Neural progenitor cell (in vitro differentiated cells): ENCODE measurements at regions not wholly inside any gene's neighbourhood (a gene's known extent, or its start where the extent isn't known, plus 50 kb on each side); places are given as distances from the start of the nearest gene placed in this dataset.

Experiments used
- DNase-seq: peaks from one replicate; pipeline ENCODE4 v3.0.0-alpha.2; 2016; ENCODE audit warnings: low spot score
- H2AFZ ChIP-seq: fragments of 200-600 bp; sonication (generic); replicated peaks from 2 replicates; pipeline ENCODE4 v1.6.1; 2016; ENCODE audit warnings: antibody characterized with exemption
- H3F3A ChIP-seq: fragments of 200-600 bp; sonication (generic); 2 replicates; pipeline ENCODE4 v1.6.1; 2016; ENCODE audit warnings: antibody characterized with exemption, low read depth
- H3K27ac ChIP-seq: fragments of 200-600 bp; sonication (generic); 2 replicates; pipeline ENCODE4 v1.5.1; 2016; ENCODE audit warnings: mild to moderate bottlenecking
- H3K27me3 ChIP-seq: fragments of 200-600 bp; sonication (generic); 2 replicates; pipeline ENCODE4 v1.6.1; 2016; ENCODE audit warnings: mild to moderate bottlenecking, moderate library complexity
- H3K36me3 ChIP-seq: fragments of 200-600 bp; sonication (generic); 2 replicates; pipeline ENCODE4 v1.5.1; 2016
- H3K4me1 ChIP-seq: fragments of 200-600 bp; sonication (generic); 2 replicates; pipeline ENCODE4 v1.6.1; 2016; ENCODE audit warnings: mixed run types
- H3K4me2 ChIP-seq: fragments of 200-600 bp; sonication (generic); 2 replicates; pipeline ENCODE4 v1.6.1; 2016
- H3K4me3 ChIP-seq: fragments of 200-600 bp; sonication (generic); 2 replicates; pipeline ENCODE4 v1.5.1; 2016
- H3K79me2 ChIP-seq: fragments of 200-600 bp; sonication (generic); 2 replicates; pipeline ENCODE4 v1.6.1; 2016; ENCODE audit warnings: low read depth
- H3K9ac ChIP-seq: fragments of 200-600 bp; sonication (generic); 2 replicates; pipeline ENCODE4 v1.6.1; 2016
- H3K9me3 ChIP-seq: fragments of 200-600 bp; sonication (generic); 2 replicates; pipeline ENCODE4 v1.5.1; 2016; ENCODE audit warnings: low read depth
- H4K20me1 ChIP-seq: fragments of 200-600 bp; sonication (generic); 2 replicates; pipeline ENCODE4 v1.6.1; 2016; ENCODE audit warnings: low read depth
- H3K27ac Mint-ChIP-seq: 3 replicates; pipeline ENCODE4 v1.8.0; 2021; ENCODE audit warnings: mixed read lengths
- H3K27me3 Mint-ChIP-seq: 2 replicates; pipeline ENCODE4 v1.8.0; 2022; ENCODE audit warnings: low read depth, mild to moderate bottlenecking, inconsistent platforms, moderate library complexity, mixed read lengths; ENCODE audit not compliant: insufficient read depth
- H3K36me3 Mint-ChIP-seq: 3 replicates; pipeline ENCODE4 v1.8.0; 2021; ENCODE audit warnings: mixed read lengths
- H3K4me1 Mint-ChIP-seq: 3 replicates; pipeline ENCODE4 v1.8.0; 2021; ENCODE audit warnings: mixed read lengths
- H3K4me3 Mint-ChIP-seq: 3 replicates; pipeline ENCODE4 v1.8.0; 2021; ENCODE audit warnings: mild to moderate bottlenecking, moderate library complexity, mixed read lengths
- H3K9me3 Mint-ChIP-seq: 3 replicates; pipeline ENCODE4 v1.8.0; 2020; ENCODE audit warnings: mixed read lengths
- CTCF ChIP-seq: fragments of 200-600 bp; sonication (generic); IDR thresholded peaks from 2 replicates; pipeline ENCODE4 v1.5.1; 2017; ENCODE audit warnings: antibody characterized with exemption, mild to moderate bottlenecking
- EZH2 ChIP-seq: fragments of 200-600 bp; sonication (generic); IDR thresholded peaks from 2 replicates; pipeline ENCODE4 v1.6.1; 2017; ENCODE audit warnings: antibody characterized with exemption, mild to moderate bottlenecking, moderate library complexity
- EZH2phosphoT487 ChIP-seq: fragments of 200-600 bp; sonication (generic); IDR thresholded peaks from 2 replicates; pipeline ENCODE4 v1.6.1; 2017; ENCODE audit warnings: antibody characterized with exemption

DNA sequence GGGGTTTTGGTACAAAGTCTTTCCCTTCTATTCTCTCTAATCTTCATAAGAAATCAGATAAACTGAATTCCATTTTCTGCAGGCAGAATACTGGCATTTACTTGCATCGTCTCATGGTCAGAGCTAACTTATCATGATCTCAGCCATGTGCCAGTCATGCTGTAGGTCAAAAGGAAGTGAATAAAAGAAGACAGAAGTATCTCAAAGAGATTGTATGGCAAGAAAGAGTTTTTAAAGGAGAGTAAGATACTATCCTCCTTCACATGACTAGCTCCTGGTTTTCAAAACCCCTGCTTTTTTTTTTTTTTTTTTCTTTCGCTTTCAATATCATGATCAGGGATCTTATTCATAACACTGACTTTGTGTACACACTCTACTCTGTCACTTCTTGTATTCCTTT lies 398.3 kb downstream of the C6orf118 start:
- H3K4me2 ChIP-seq, result no peak overlapping the region
- H3K4me3 ChIP-seq, result no peak overlapping the region
- H3K9me3 ChIP-seq, result no peaks in the 10 kb centered on the region
- H3K4me1 ChIP-seq, result no peaks in the 10 kb centered on the region
- H4K20me1 ChIP-seq, result no peaks in the 10 kb centered on the region
- H3K27me3 Mint-ChIP-seq, result no peaks in the 10 kb centered on the region
- no peaks in the 10 kb centered on the region for H3K79me2 ChIP-seq
- H3K27me3 ChIP-seq, result no peaks in the 10 kb centered on the region
- no peak overlapping the region for H3K4me3 Mint-ChIP-seq
- H3K9me3 Mint-ChIP-seq, result no peaks in the 10 kb centered on the region
- no peaks in the 10 kb centered on the region for H3K4me1 Mint-ChIP-seq
- DNase-seq, result no peak
- H3K27ac Mint-ChIP-seq, result no peak overlapping the region
- TF ChIP-seq EZH2, result no peak
- no peak for TF ChIP-seq CTCF
- TF ChIP-seq EZH2phosphoT487, result no peak
- H3F3A ChIP-seq, result no peaks in the 10 kb centered on the region
- no peaks in the 10 kb centered on the region for H3K36me3 Mint-ChIP-seq
- H3K27ac ChIP-seq, result no peak overlapping the region
- H3K9ac ChIP-seq, result no peak overlapping the region
- H3K36me3 ChIP-seq, result no peaks in the 10 kb centered on the region
- H2AFZ ChIP-seq, result no peak overlapping the region

DNA sequence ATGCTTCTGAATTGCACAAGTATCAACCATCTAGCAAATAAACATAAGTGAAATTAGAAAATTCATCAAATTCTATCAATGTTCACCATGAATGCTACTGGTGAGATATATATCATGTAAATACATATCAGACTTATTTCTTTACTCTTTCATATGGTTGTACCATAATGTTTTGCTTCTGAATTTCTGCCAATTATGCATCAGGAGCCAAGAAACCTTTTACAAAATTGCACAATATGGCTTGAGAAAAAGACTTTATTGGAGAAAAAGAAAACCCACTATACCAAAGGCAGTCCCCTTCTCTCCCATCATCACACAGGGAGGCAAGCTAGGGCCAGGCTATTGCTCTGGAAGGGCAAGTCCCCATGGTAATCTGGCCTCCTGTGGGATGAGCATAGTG lies 402.6 kb downstream of the C6orf118 start:
- no peak for TF ChIP-seq EZH2
- no peak for TF ChIP-seq CTCF
- no peak for TF ChIP-seq EZH2phosphoT487
- no peaks in the 10 kb centered on the region for H3K27me3 Mint-ChIP-seq
- no peaks in the 10 kb centered on the region for H3K36me3 ChIP-seq
- H3K27me3 ChIP-seq, result no peaks in the 10 kb centered on the region
- no peak overlapping the region for H3K9ac ChIP-seq
- no peak overlapping the region for H2AFZ ChIP-seq
- no peak overlapping the region for H3K27ac Mint-ChIP-seq
- no peaks in the 10 kb centered on the region for H4K20me1 ChIP-seq
- H3K9me3 ChIP-seq, result no peaks in the 10 kb centered on the region
- H3K4me1 Mint-ChIP-seq, result no peaks in the 10 kb centered on the region
- no peaks in the 10 kb centered on the region for H3K79me2 ChIP-seq
- DNase-seq, result no peak
- no peak overlapping the region for H3K4me3 ChIP-seq
- no peaks in the 10 kb centered on the region for H3K9me3 Mint-ChIP-seq
- no peak overlapping the region for H3K4me3 Mint-ChIP-seq
- H3K4me2 ChIP-seq, result no peak overlapping the region
- no peak overlapping the region for H3K27ac ChIP-seq
- no peaks in the 10 kb centered on the region for H3K4me1 ChIP-seq
- no peaks in the 10 kb centered on the region for H3K36me3 Mint-ChIP-seq
- H3F3A ChIP-seq, result no peaks in the 10 kb centered on the region

DNA sequence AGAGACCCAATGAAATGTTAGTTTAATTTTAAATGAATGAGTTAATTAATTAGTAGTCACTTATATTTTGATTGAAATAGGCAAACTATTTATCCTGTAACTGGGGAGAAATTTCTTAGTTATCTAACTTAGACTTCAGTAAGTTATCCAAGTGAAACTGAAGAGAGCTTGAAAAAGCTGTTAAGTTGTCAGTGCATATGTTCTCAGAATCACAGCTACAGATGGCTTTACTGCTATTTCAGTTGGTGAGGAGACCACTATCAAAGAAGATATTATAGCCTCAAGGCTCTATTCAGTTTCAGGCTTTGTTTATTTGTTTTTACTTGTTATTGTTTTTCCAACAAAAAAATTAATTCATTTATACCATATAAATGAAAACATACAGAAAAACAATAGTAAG lies 404.1 kb downstream of the C6orf118 start:
- Histone ChIP-seq H3K27me3 (no peaks in the 10 kb centered on the region), H3F3A (no peaks in the 10 kb centered on the region), H3K4me2 (no peak overlapping the region), H3K9me3 (no peaks in the 10 kb centered on the region), H3K79me2 (no peaks in the 10 kb centered on the region), H3K9ac (no peak overlapping the region), H3K4me3 (no peak overlapping the region), H3K4me1 (no peaks in the 10 kb centered on the region), H3K27ac (no peak overlapping the region), H3K36me3 (no peaks in the 10 kb centered on the region), H4K20me1 (no peaks in the 10 kb centered on the region), H2AFZ (no peak overlapping the region)
- DNase-seq, result no peak
- Mint-ChIP-seq H3K27me3 (no peaks in the 10 kb centered on the region), H3K27ac (no peak overlapping the region), H3K4me3 (no peak overlapping the region), H3K4me1 (no peaks in the 10 kb centered on the region), H3K36me3 (no peaks in the 10 kb centered on the region), H3K9me3 (no peaks in the 10 kb centered on the region)
- no peak for TF ChIP-seq EZH2phosphoT487

DNA sequence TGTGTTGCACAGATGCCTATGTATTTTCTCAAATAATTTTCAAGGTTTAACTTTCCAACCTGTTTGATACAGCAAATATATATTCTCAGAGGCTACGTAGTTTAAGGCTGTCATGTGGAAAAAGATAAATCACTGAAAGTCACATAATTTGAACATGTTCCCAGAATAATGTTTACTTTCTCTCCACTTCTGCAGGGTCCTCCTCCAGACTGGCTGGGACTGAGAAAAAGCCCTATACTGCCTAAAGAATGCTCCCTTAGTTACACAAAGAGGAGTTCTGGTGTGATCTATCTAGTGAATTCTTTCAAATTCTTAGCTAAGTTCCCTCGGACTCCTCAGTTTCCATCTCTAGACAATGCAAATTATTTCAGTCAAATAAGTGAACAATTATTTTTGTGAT lies 411.0 kb downstream of the C6orf118 start:
- Histone ChIP-seq H3K36me3 (no peaks in the 10 kb centered on the region), H3K4me2 (no peak overlapping the region), H3K4me1 (no peaks in the 10 kb centered on the region), H2AFZ (no peak overlapping the region), H3K27me3 (no peaks in the 10 kb centered on the region), H3K4me3 (no peak overlapping the region), H3K27ac (no peak overlapping the region), H3K9ac (no peak overlapping the region), H4K20me1 (no peaks in the 10 kb centered on the region), H3F3A (no peaks in the 10 kb centered on the region), H3K9me3 (no peaks in the 10 kb centered on the region), H3K79me2 (no peaks in the 10 kb centered on the region)
- no peak for DNase-seq
- TF ChIP-seq EZH2, result no peak
- TF ChIP-seq EZH2phosphoT487, result no peak
- TF ChIP-seq CTCF, result no peak
- Mint-ChIP-seq H3K36me3 (no peaks in the 10 kb centered on the region), H3K9me3 (peaks cover 11% of the 10 kb centered on the region), H3K4me3 (no peak overlapping the region), H3K27ac (no peak overlapping the region), H3K4me1 (no peaks in the 10 kb centered on the region), H3K27me3 (peaks cover 5% of the 10 kb centered on the region)
